Mesendoderm (in vitro differentiated cells): ENCODE measurements at regions not wholly inside any gene's neighbourhood (a gene's known extent, or its start where the extent isn't known, plus 50 kb on each side); places are given as distances from the start of the nearest gene placed in this dataset.
A peak's percentile ranks its signal among the peaks of the same experiment; 100 is the strongest.

Source experiments
- DNase-seq: peaks from one replicate; pipeline ENCODE4 v3.0.0; 2013
- H2AK5ac ChIP-seq: 2 replicates; pipeline ENCODE4 v1.6.1; 2013; ENCODE audit warnings: low read length, inconsistent platforms
- H2BK120ac ChIP-seq: 2 replicates; pipeline ENCODE4 v1.6.1; 2013; ENCODE audit warnings: low read depth, mild to moderate bottlenecking, low read length, moderate library complexity, mixed read lengths
- H2BK15ac ChIP-seq: replicated peaks from 2 replicates; pipeline ENCODE4 v1.6.1; 2013; ENCODE audit warnings: low read depth, mild to moderate bottlenecking, moderate library complexity
- H2BK5ac ChIP-seq: 2 replicates; pipeline ENCODE4 v1.6.1; 2013; ENCODE audit warnings: low read length, inconsistent platforms
- H3K18ac ChIP-seq: 2 replicates; pipeline ENCODE4 v1.6.1; 2013; ENCODE audit warnings: mild to moderate bottlenecking, low read length, mixed read lengths
- H3K23ac ChIP-seq: one replicate; pipeline ENCODE4 v1.6.1; 2013; ENCODE audit warnings: low read length
- H3K27ac ChIP-seq: 2 replicates; pipeline ENCODE4 v1.5.1; 2013; ENCODE audit warnings: low read depth, mild to moderate bottlenecking, inconsistent platforms, low read length, moderate library complexity
- H3K27me3 ChIP-seq: 2 replicates; pipeline ENCODE4 v1.6.1; 2013; ENCODE audit warnings: low read length, control low read depth, mild to moderate bottlenecking, inconsistent platforms; ENCODE audit not compliant: insufficient read depth, poor library complexity
- H3K36me3 ChIP-seq: 2 replicates; pipeline ENCODE4 v1.6.1; 2013; ENCODE audit warnings: low read length, inconsistent platforms; ENCODE audit not compliant: control insufficient read depth, insufficient read depth
- H3K4ac ChIP-seq: one replicate; pipeline ENCODE4 v1.6.1; 2013; ENCODE audit warnings: low read depth, mild to moderate bottlenecking, low read length, moderate library complexity
- H3K4me1 ChIP-seq: 2 replicates; pipeline ENCODE4 v1.6.1; 2013; ENCODE audit warnings: low read depth, low read length, inconsistent platforms; ENCODE audit not compliant: control insufficient read depth
- H3K4me2 ChIP-seq: 2 replicates; pipeline ENCODE4 v1.6.1; 2013; ENCODE audit warnings: low read length
- H3K4me3 ChIP-seq: 2 replicates; pipeline ENCODE4 v1.5.1; 2013; ENCODE audit warnings: mild to moderate bottlenecking, low read length
- H3K56ac ChIP-seq: one replicate; pipeline ENCODE4 v1.6.1; 2013; ENCODE audit warnings: low read length
- H3K79me1 ChIP-seq: 2 replicates; pipeline ENCODE4 v1.6.1; 2013; ENCODE audit warnings: low read length, inconsistent platforms
- H3K79me2 ChIP-seq: 2 replicates; pipeline ENCODE4 v1.6.1; 2013; ENCODE audit warnings: mild to moderate bottlenecking, low read length; ENCODE audit not compliant: control insufficient read depth, insufficient read depth
- H3K9ac ChIP-seq: 2 replicates; pipeline ENCODE4 v1.6.1; 2013; ENCODE audit warnings: low read length, inconsistent platforms
- H4K5ac ChIP-seq: one replicate; pipeline ENCODE4 v1.6.1; 2013; ENCODE audit warnings: low read length
- H4K8ac ChIP-seq: one replicate; pipeline ENCODE4 v1.6.1; 2013; ENCODE audit warnings: low read depth, mild to moderate bottlenecking, control low read depth, low read length, moderate library complexity
- WGBS: extraction: QIAGEN DNeasy Blood & Tissue Kit; methylation state at CpG from one replicate; pipeline ENCODE4 v1.1.7; 2013; ENCODE audit warnings: low lambda C conversion rate, missing lambda C conversion rate; ENCODE audit not compliant: insufficient coverage; ENCODE audit errors: extremely low coverage; 5-methylcytosine and 5-hydroxymethylcytosine counted together

GRCh38 chr10:90350122-90350521 is 507.7 kb downstream of the HTR7 start:
- H2BK15ac ChIP-seq: no peak overlapping the region
- H3K4me2 ChIP-seq: no peak overlapping the region
- no peak overlapping the region for H3K23ac ChIP-seq
- H3K27ac ChIP-seq: no peak overlapping the region
- no peaks in the 10 kb centered on the region for H3K4me1 ChIP-seq
- H3K56ac ChIP-seq: no peak overlapping the region
- H2AK5ac ChIP-seq: no peak overlapping the region
- H3K36me3 ChIP-seq: no peaks in the 10 kb centered on the region
- H4K8ac ChIP-seq: no peak overlapping the region
- H2BK5ac ChIP-seq: no peak overlapping the region
- no peaks in the 10 kb centered on the region for H3K79me2 ChIP-seq
- no CpG with 5 or more reads among the region's 1 CpG for WGBS
- no peak overlapping the region for H3K4me3 ChIP-seq
- no peak for DNase-seq
- H2BK120ac ChIP-seq: no peak overlapping the region
- H3K9ac ChIP-seq: no peak overlapping the region
- H3K79me1 ChIP-seq: no peaks in the 10 kb centered on the region
- H3K18ac ChIP-seq: no peak overlapping the region
- H4K5ac ChIP-seq: no peak overlapping the region
- no peak overlapping the region for H3K4ac ChIP-seq
- no peaks in the 10 kb centered on the region for H3K27me3 ChIP-seq

- no peak overlapping the region for H3K27ac ChIP-seq
- H3K79me2 ChIP-seq: no peaks in the 10 kb centered on the region
- H2AK5ac ChIP-seq: no peak overlapping the region
- DNase-seq: peak; percentile 18
- H3K4me2 ChIP-seq: no peak overlapping the region
- no peak overlapping the region for H3K4me3 ChIP-seq
- no peak overlapping the region for H3K4ac ChIP-seq
- no peak overlapping the region for H3K23ac ChIP-seq
- no peaks in the 10 kb centered on the region for H3K4me1 ChIP-seq
- H2BK120ac ChIP-seq: no peak overlapping the region
- H3K56ac ChIP-seq: no peak overlapping the region
- H2BK15ac ChIP-seq: no peak overlapping the region
- no peak overlapping the region for H4K8ac ChIP-seq
- no peaks in the 10 kb centered on the region for H3K27me3 ChIP-seq
- H3K18ac ChIP-seq: no peak overlapping the region
- no peak overlapping the region for H2BK5ac ChIP-seq
- no peak overlapping the region for H4K5ac ChIP-seq
- no CpG with 5 or more reads among the region's 7 CpGs for WGBS
- no peaks in the 10 kb centered on the region for H3K36me3 ChIP-seq
- no peaks in the 10 kb centered on the region for H3K79me1 ChIP-seq
- H3K9ac ChIP-seq: no peak overlapping the region
Observed at GRCh38 chr10:90352288-90352687, 505.6 kb downstream of the HTR7 start.

- H3K27ac ChIP-seq: no peak overlapping the region
- H3K4ac ChIP-seq: no peak overlapping the region
- H3K23ac ChIP-seq: no peak overlapping the region
- no peak for DNase-seq
- H3K4me1 ChIP-seq: no peaks in the 10 kb centered on the region
- H3K79me2 ChIP-seq: no peaks in the 10 kb centered on the region
- H2BK15ac ChIP-seq: no peak overlapping the region
- no CpG with 5 or more reads among the region's 4 CpGs for WGBS
- H4K8ac ChIP-seq: no peak overlapping the region
- no peak overlapping the region for H2BK120ac ChIP-seq
- H3K4me2 ChIP-seq: no peak overlapping the region
- no peaks in the 10 kb centered on the region for H3K36me3 ChIP-seq
- no peaks in the 10 kb centered on the region for H3K79me1 ChIP-seq
- no peak overlapping the region for H4K5ac ChIP-seq
- H3K9ac ChIP-seq: no peak overlapping the region
- H3K18ac ChIP-seq: no peak overlapping the region
- H2AK5ac ChIP-seq: no peak overlapping the region
- H3K27me3 ChIP-seq: no peaks in the 10 kb centered on the region
- H3K4me3 ChIP-seq: no peak overlapping the region
- H2BK5ac ChIP-seq: no peak overlapping the region
- no peak overlapping the region for H3K56ac ChIP-seq
Observed at GRCh38 chr10:90354914-90355313, 502.9 kb downstream of the HTR7 start.

GRCh38 chr10:90363799-90364483 is 493.9 kb downstream of the HTR7 start:
- Histone ChIP-seq H3K4me3 (no peak overlapping the region), H2BK15ac (no peak overlapping the region), H4K8ac (peak overlapping the region; percentile 56), H3K36me3 (no peaks in the 10 kb centered on the region), H3K4me2 (no peak overlapping the region), H2AK5ac (no peak overlapping the region), H3K79me2 (no peaks in the 10 kb centered on the region), H3K56ac (no peak overlapping the region), H3K18ac (no peak overlapping the region), H4K5ac (no peak overlapping the region), H3K27me3 (no peaks in the 10 kb centered on the region), H3K4ac (no peak overlapping the region), H2BK5ac (no peak overlapping the region), H2BK120ac (no peak overlapping the region), H3K79me1 (no peaks in the 10 kb centered on the region), H3K23ac (no peak overlapping the region), H3K4me1 (no peaks in the 10 kb centered on the region), H3K27ac (no peak overlapping the region), H3K9ac (no peak overlapping the region)
- DNase-seq: peak; percentile 22
- WGBS: no CpG with 5 or more reads among the region's 4 CpGs

GRCh38 chr10:90372451-90372850 is 485.4 kb downstream of the HTR7 start:
- no peak overlapping the region for H3K23ac ChIP-seq
- no peak overlapping the region for H4K5ac ChIP-seq
- no peak overlapping the region for H2BK15ac ChIP-seq
- WGBS: no CpG with 5 or more reads among the region's 2 CpGs
- no peaks in the 10 kb centered on the region for H3K79me1 ChIP-seq
- H2AK5ac ChIP-seq: no peak overlapping the region
- no peak overlapping the region for H4K8ac ChIP-seq
- no peak overlapping the region for H3K9ac ChIP-seq
- no peak overlapping the region for H3K4me2 ChIP-seq
- no peak overlapping the region for H3K18ac ChIP-seq
- H3K4ac ChIP-seq: no peak overlapping the region
- DNase-seq: no peak
- no peak overlapping the region for H3K56ac ChIP-seq
- no peak overlapping the region for H3K4me3 ChIP-seq
- no peaks in the 10 kb centered on the region for H3K27me3 ChIP-seq
- H2BK5ac ChIP-seq: no peak overlapping the region
- no peaks in the 10 kb centered on the region for H3K4me1 ChIP-seq
- H3K79me2 ChIP-seq: no peaks in the 10 kb centered on the region
- no peak overlapping the region for H3K27ac ChIP-seq
- no peaks in the 10 kb centered on the region for H3K36me3 ChIP-seq
- H2BK120ac ChIP-seq: no peak overlapping the region

GRCh38 chr10:90373911-90374310 is 483.9 kb downstream of the HTR7 start:
- H3K79me1 ChIP-seq: no peaks in the 10 kb centered on the region
- H3K56ac ChIP-seq: no peak overlapping the region

More at GRCh38 chr10:90373911-90374310, 483.9 kb downstream of the HTR7 start:
- Histone ChIP-seq H3K23ac (no peak overlapping the region), H3K4me3 (no peak overlapping the region), H4K5ac (no peak overlapping the region), H3K4me1 (no peaks in the 10 kb centered on the region), H2BK5ac (no peak overlapping the region), H3K18ac (no peak overlapping the region), H4K8ac (no peak overlapping the region), H2AK5ac (no peak overlapping the region), H3K9ac (no peak overlapping the region), H3K27ac (no peak overlapping the region), H3K79me2 (no peaks in the 10 kb centered on the region), H3K4me2 (no peak overlapping the region), H3K27me3 (no peaks in the 10 kb centered on the region), H2BK120ac (no peak overlapping the region), H2BK15ac (no peak overlapping the region), H3K36me3 (no peaks in the 10 kb centered on the region), H3K4ac (no peak overlapping the region)
- no peak for DNase-seq
- no CpG with 5 or more reads among the region's 1 CpG for WGBS
